A549 (cell line): ENCODE measurements at regions not wholly inside any gene's neighbourhood (a gene's known extent, or its start where the extent isn't known, plus 50 kb on each side); places are given as distances from the start of the nearest gene placed in this dataset.

ENCODE experiments used
- BCL3 ChIP-seq: fragments of >200 bp; sonication (Bioruptor Twin); formaldehyde crosslinking; IDR thresholded peaks from 3 replicates; pipeline ENCODE4 v1.6.1; 2016
- CHD2 ChIP-seq: fragments of 150-350 bp; IDR thresholded peaks from 2 replicates; pipeline ENCODE4 v1.6.1; 2014; ENCODE audit warnings: low read length; ENCODE audit not compliant: partially characterized antibody
- CHD4 ChIP-seq: fragments of 200-600 bp; sonication (generic); IDR thresholded peaks from 2 replicates; pipeline ENCODE4 v1.6.1; 2016; ENCODE audit warnings: antibody characterized with exemption, mild to moderate bottlenecking, borderline replicate concordance
- CTCF ChIP-seq: fragments of >200 bp; sonication (Bioruptor Twin); formaldehyde crosslinking; IDR thresholded peaks from 3 replicates; pipeline ENCODE4 v1.5.1; 2016
- EHMT2 ChIP-seq: fragments of 200-600 bp; sonication (generic); IDR thresholded peaks from 2 replicates; pipeline ENCODE4 v1.6.1; 2016; ENCODE audit warnings: antibody characterized with exemption, low read depth, mild to moderate bottlenecking, moderate library complexity
- HOXA7 ChIP-seq: fragments of 250-450 bp; sonication (Bioruptor Pico); IDR thresholded peaks from 2 replicates; pipeline ENCODE4 v1.5.0; 2020; ENCODE audit warnings: mild to moderate bottlenecking, moderate library complexity
- HOXB5 ChIP-seq: fragments of 250-450 bp; sonication (Bioruptor Pico); IDR thresholded peaks from 2 replicates; pipeline ENCODE4 v1.5.0; 2020; ENCODE audit warnings: mild to moderate bottlenecking, moderate library complexity
- KDM5A ChIP-seq: fragments of 200-600 bp; sonication (generic); IDR thresholded peaks from 2 replicates; pipeline ENCODE4 v1.6.1; 2016; ENCODE audit warnings: antibody characterized with exemption, mild to moderate bottlenecking
- PBX3 ChIP-seq: IDR thresholded peaks from 2 replicates; pipeline ENCODE4 v1.6.1; 2012
- POLR2A ChIP-seq: IDR thresholded peaks from 2 replicates; pipeline ENCODE4 v1.6.1; 2012; ENCODE audit warnings: mild to moderate bottlenecking, low read length

- no peak for TF ChIP-seq KDM5A
- TF ChIP-seq CHD4, result no peak
- TF ChIP-seq HOXA7 (CRISPR knock-in tag), result no peak
- TF ChIP-seq CTCF, result no peak
- no peak for TF ChIP-seq BCL3
- no peak for TF ChIP-seq EHMT2
- no peak for TF ChIP-seq POLR2A
- no peak for TF ChIP-seq CHD2
- TF ChIP-seq PBX3, result no peak
- TF ChIP-seq HOXB5 (CRISPR knock-in tag), result no peak
Observed at GRCh38 chr5:107005653-107006052, 665.1 kb downstream of the EFNA5 start.
